ENCODE measurements at regions not wholly inside any gene's neighbourhood (a gene's known extent, or its start where the extent isn't known, plus 50 kb on each side); places are given as distances from the start of the nearest gene placed in this dataset.
A peak's percentile ranks its signal among the peaks of the same experiment; 100 is the strongest.

- H3K4me3 Mint-ChIP-seq (ENCODE audit: low read depth, unreplicated experiment) = no peak overlapping the region
- DNase-seq = no peak
- H3K36me3 Mint-ChIP-seq (ENCODE audit: insufficient read depth, unreplicated experiment) = peaks cover under 1% of the 10 kb centered on the region
- H3K9me3 Mint-ChIP-seq (ENCODE audit: low read depth, unreplicated experiment) = no peaks in the 10 kb centered on the region
- no TSS peak for BruUV-seq (replicated peaks)
- no peak for TF ChIP-seq CTCF (IDR thresholded peaks at IDR 0.05; ENCODE audit: unreplicated experiment)
- no peak overlapping the region for H3K27ac Mint-ChIP-seq (ENCODE audit: unreplicated experiment)
- peaks cover 26% of the 10 kb centered on the region for H3K4me1 Mint-ChIP-seq (ENCODE audit: low read depth, unreplicated experiment)
- intact Hi-C loops (cut with micrococcal nuclease; ENCODE audit: unreplicated experiment) = no loop called here
- CTCF ChIA-PET = interaction anchor here (0.7 kb wide), 1 partner anchor 1053 kb away, joined by 5 read pairs; no protein-coding TSS in a partner anchor
- H3K27me3 Mint-ChIP-seq (ENCODE audit: unreplicated experiment) = no peaks in the 10 kb centered on the region
Measured at GRCh38 chr9:108546215-108546614, 309.6 kb downstream of the ACTL7B start.

GRCh38 chr9:108545436-108545835, 310.4 kb downstream of the ACTL7B start:
- no peak for TF ChIP-seq CTCF (IDR thresholded peaks at IDR 0.05; ENCODE audit: unreplicated experiment)
- BruUV-seq (replicated peaks) = no TSS peak
- no peak for DNase-seq
- intact Hi-C loops (cut with micrococcal nuclease; ENCODE audit: unreplicated experiment) = no loop called here
- Mint-ChIP-seq H3K4me1 (ENCODE audit: low read depth, unreplicated experiment) (peaks cover 18% of the 10 kb centered on the region), H3K4me3 (ENCODE audit: low read depth, unreplicated experiment) (no peak overlapping the region), H3K36me3 (ENCODE audit: insufficient read depth, unreplicated experiment) (no peaks in the 10 kb centered on the region), H3K9me3 (ENCODE audit: low read depth, unreplicated experiment) (no peaks in the 10 kb centered on the region), H3K27me3 (ENCODE audit: unreplicated experiment) (no peaks in the 10 kb centered on the region), H3K27ac (ENCODE audit: unreplicated experiment) (no peak overlapping the region)
- CTCF ChIA-PET = no interaction called here

GRCh38 chr9:108544866-108545265, 310.9 kb downstream of the ACTL7B start:
- CTCF ChIA-PET = no interaction called here

GRCh38 chr9:108543251-108543778, 312.5 kb downstream of the ACTL7B start:
- Mint-ChIP-seq H3K27me3 (ENCODE audit: unreplicated experiment) (no peaks in the 10 kb centered on the region), H3K27ac (ENCODE audit: unreplicated experiment) (no peak overlapping the region), H3K9me3 (ENCODE audit: low read depth, unreplicated experiment) (peaks cover 3% of the 10 kb centered on the region), H3K36me3 (ENCODE audit: insufficient read depth, unreplicated experiment) (no peaks in the 10 kb centered on the region), H3K4me3 (ENCODE audit: low read depth, unreplicated experiment) (no peak overlapping the region), H3K4me1 (ENCODE audit: low read depth, unreplicated experiment) (peaks cover 9% of the 10 kb centered on the region)
- no peak for TF ChIP-seq CTCF (IDR thresholded peaks at IDR 0.05; ENCODE audit: unreplicated experiment)
- intact Hi-C loops (cut with micrococcal nuclease; ENCODE audit: unreplicated experiment) = no loop called here
- CTCF ChIA-PET = interaction anchor here (1.0 kb wide), 1 partner anchor 48 kb away, joined by 3 read pairs; no protein-coding TSS in a partner anchor
- no TSS peak for BruUV-seq (replicated peaks)
- peak; percentile 26 for DNase-seq

More at GRCh38 chr9:108544866-108545265, 310.9 kb downstream of the ACTL7B start:
- DNase-seq = no peak
- Mint-ChIP-seq H3K27ac (ENCODE audit: unreplicated experiment) (no peak overlapping the region), H3K4me3 (ENCODE audit: low read depth, unreplicated experiment) (no peak overlapping the region), H3K27me3 (ENCODE audit: unreplicated experiment) (no peaks in the 10 kb centered on the region), H3K4me1 (ENCODE audit: low read depth, unreplicated experiment) (peaks cover 18% of the 10 kb centered on the region), H3K9me3 (ENCODE audit: low read depth, unreplicated experiment) (no peaks in the 10 kb centered on the region), H3K36me3 (ENCODE audit: insufficient read depth, unreplicated experiment) (no peaks in the 10 kb centered on the region)
- no TSS peak for BruUV-seq (replicated peaks)
- intact Hi-C loops (cut with micrococcal nuclease; ENCODE audit: unreplicated experiment) = no loop called here
- no peak for TF ChIP-seq CTCF (IDR thresholded peaks at IDR 0.05; ENCODE audit: unreplicated experiment)
